K562 (cell line): ENCODE measurements at regions not wholly inside any gene's neighbourhood (a gene's known extent, or its start where the extent isn't known, plus 50 kb on each side); places are given as distances from the start of the nearest gene placed in this dataset.

Experiments used
- EP300 ChIP-seq: IDR thresholded peaks from 2 replicates; pipeline ENCODE4 v1.6.1; 2012; ENCODE audit warnings: low read length, improper control_type of control experiment
- MXD1 ChIP-seq: fragments of 250-450 bp; sonication (Bioruptor Pico); IDR thresholded peaks from 2 replicates; pipeline ENCODE4 v1.8.0; 2021; ENCODE audit warnings: borderline replicate concordance, mild to moderate bottlenecking, moderate library complexity; ENCODE audit not compliant: poor library complexity, severe bottlenecking
- NFRKB ChIP-seq: fragments of 450-650 bp; IDR thresholded peaks from 2 replicates; pipeline ENCODE4 v1.6.1; 2016; ENCODE audit warnings: low read depth
- POLR2AphosphoS5 ChIP-seq: IDR thresholded peaks from 2 replicates; pipeline ENCODE4 v1.6.1; 2011; ENCODE audit warnings: mild to moderate bottlenecking, low read depth, low read length, moderate library complexity; ENCODE audit not compliant: control insufficient read depth, insufficient read depth
- YY1 ChIP-seq, 3 experiments: IDR thresholded peaks; 2 replicates each; pipeline ENCODE4 v1.6.1; 2011; ENCODE audit warnings: low read length in 2 of 3, mild to moderate bottlenecking in 2 of 3, moderate library complexity in 2 of 3, borderline replicate concordance in 1 of 3, control low read depth in 1 of 3, low read depth in 1 of 3; ENCODE audit not compliant: insufficient read depth in 3 of 3, insufficient replicate concordance in 2 of 3, control insufficient read depth in 1 of 3, insufficient read length in 1 of 3; ENCODE audit errors: extremely low read depth in 1 of 3

- TF ChIP-seq YY1 (IDR thresholded peaks at IDR 0.05; ENCODE audit: borderline replicate concordance in 1 of 3, control insufficient read depth in 1 of 3, extremely low read depth in 1 of 3, insufficient read depth in 3 of 3, insufficient read length in 1 of 3, insufficient replicate concordance in 2 of 3, low read depth in 1 of 3, low read length in 2 of 3) (no peak), POLR2AphosphoS5 (no peak), NFRKB (no peak), EP300 (no peak), MXD1 (no peak)
These were observed 382.0 kb downstream of the TFAP2B start for GRCh38 chr6:51200676-51201075.
